Stimulated activated naive B cell treated with anti-CD40 and anti-IgM and Interleukin-4, amounts not matched to agents 10 μg/mL and 1 μg/mL and 100 μg/mL, for 72 hours (primary cell): ENCODE measurements at regions not wholly inside any gene's neighbourhood (a gene's known extent, or its start where the extent isn't known, plus 50 kb on each side); places are given as distances from the start of the nearest gene placed in this dataset.

Experiments
- ATAC-seq, 2 donors: fragments of 150-1000 bp; cut with Tn5 transposase; replicated peaks; 2 replicates each; pipeline ENCODE4 v1.10.0; 2021; ENCODE audit warnings: moderate library complexity in 1 of 2
- DNase-seq: peaks from one replicate; pipeline ENCODE4 v3.0.0; 2021
- H3K27ac Mint-ChIP-seq: one replicate; pipeline ENCODE4 v1.8.0; 2022; ENCODE audit warnings: mild to moderate bottlenecking, mixed read lengths
- H3K27me3 Mint-ChIP-seq, 2 donors: one replicate each; pipeline ENCODE4 v1.8.0; 2022; ENCODE audit warnings: mixed read lengths in 2 of 2
- H3K36me3 Mint-ChIP-seq, 2 donors: one replicate each; pipeline ENCODE4 v1.8.0; 2022; ENCODE audit warnings: mixed read lengths in 2 of 2, mild to moderate bottlenecking in 1 of 2
- H3K4me1 Mint-ChIP-seq, 2 donors: one replicate each; pipeline ENCODE4 v1.8.0; 2022; ENCODE audit warnings: mixed read lengths in 2 of 2, mild to moderate bottlenecking in 1 of 2
- H3K4me3 Mint-ChIP-seq, 2 donors: one replicate each; pipeline ENCODE4 v1.8.0; 2022; ENCODE audit warnings: mild to moderate bottlenecking in 2 of 2, mixed read lengths in 2 of 2, moderate library complexity in 1 of 2
- H3K9me3 Mint-ChIP-seq, 2 donors: one replicate each; pipeline ENCODE4 v1.8.0; 2022; ENCODE audit warnings: mixed read lengths in 2 of 2, mild to moderate bottlenecking in 1 of 2

DNA sequence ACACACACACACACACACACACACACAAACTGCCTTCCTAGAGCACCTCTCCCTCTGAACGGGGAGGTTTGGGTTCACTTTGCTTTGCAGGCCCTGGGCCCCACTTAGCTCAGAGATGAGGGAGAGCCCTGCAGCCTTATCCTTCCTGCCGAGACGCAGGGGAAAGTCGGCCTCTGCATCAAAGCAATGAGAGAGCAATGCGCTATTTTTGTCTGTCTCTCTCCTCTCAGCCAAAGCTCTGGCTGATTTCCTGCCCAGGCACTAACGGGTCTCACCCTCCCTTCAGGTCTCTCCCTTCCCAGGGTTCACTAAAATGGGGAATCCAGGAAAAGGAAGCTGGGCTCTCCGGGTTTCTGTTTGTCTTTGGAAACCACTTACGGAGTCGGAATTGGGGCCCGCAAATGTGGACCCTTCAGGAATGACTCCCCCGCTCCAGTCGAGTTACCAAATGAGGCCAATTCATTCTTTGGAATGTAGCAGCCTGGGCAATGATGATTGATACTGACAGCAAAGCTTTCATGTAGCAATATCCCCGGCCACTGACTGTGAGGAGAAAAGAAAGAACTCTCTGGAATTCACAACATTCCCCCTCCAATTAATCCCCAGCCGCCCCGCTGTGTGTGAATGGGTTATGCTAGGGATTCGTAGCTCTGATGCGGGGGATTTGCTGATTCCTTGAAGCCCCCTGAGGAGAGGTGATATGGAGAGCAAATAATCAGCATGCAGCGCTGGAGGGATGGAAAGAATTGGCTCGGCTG is 61.5 kb upstream of the WLS start:
- Mint-ChIP-seq H3K9me3 (peaks cover 0 to 2% of the 10 kb centered on the region in 2 donors), H3K4me1 (peaks cover 0 to 4% of the 10 kb centered on the region in 2 donors), H3K27me3 (peaks cover 11% of the 10 kb centered on the region in 2 donors), H3K36me3 (no peaks in the 10 kb centered on the region), H3K27ac (no peak overlapping the region), H3K4me3 (no peak overlapping the region)
- ATAC-seq (no peak), DNase-seq (no peak)

- Mint-ChIP-seq H3K27ac (no peak overlapping the region), H3K4me3 (no peak overlapping the region), H3K27me3 (peaks cover 11% of the 10 kb centered on the region in 2 donors), H3K9me3 (peaks cover 0 to 2% of the 10 kb centered on the region in 2 donors), H3K36me3 (no peaks in the 10 kb centered on the region), H3K4me1 (peaks cover 0 to 4% of the 10 kb centered on the region in 2 donors)
- ATAC-seq, result no peak
- DNase-seq, result no peak
These were observed 60.8 kb upstream of the WLS start for GRCh38 chr1:68293122-68293521.

DNA sequence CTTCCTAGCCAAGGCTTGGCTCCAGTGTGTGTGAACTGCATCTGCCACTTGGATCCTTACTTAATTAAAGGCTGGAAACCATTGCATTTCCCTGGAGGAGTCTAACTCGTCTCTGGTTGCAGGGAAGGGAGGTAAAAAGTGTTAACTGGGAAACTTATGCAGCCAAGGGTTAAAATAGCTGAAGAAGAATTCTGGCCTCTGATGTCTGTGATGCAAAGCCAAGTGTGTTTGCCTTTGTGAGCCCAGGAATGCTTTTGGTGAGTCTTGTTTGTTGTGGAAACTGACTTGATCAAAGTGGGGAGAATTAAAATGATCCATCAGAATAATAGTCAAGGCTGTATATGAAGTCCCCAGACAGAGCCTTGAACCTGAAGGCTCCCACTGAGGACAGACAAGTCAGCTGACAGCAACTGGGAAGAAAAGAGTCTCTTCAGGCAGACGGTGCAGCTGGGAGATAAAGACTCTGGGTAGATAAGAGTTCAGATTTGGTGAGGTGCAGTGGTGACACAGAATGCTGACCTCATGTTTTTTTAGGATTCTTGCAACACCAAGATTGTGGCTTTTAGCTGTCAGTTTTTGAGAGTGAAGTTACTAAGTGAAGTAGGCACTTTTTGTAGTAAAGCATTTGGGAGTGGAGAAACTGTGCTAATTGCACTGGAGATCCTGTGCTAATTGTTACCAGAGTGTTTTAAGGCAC is 59.5 kb upstream of the WLS start:
- peaks cover 11% of the 10 kb centered on the region in 2 donors for H3K27me3 Mint-ChIP-seq
- peaks cover 0 to 2% of the 10 kb centered on the region in 2 donors for H3K9me3 Mint-ChIP-seq
- H3K4me1 Mint-ChIP-seq, result peaks cover 0 to 4% of the 10 kb centered on the region in 2 donors
- DNase-seq, result no peak
- H3K27ac Mint-ChIP-seq, result no peak overlapping the region
- no peak for ATAC-seq
- H3K36me3 Mint-ChIP-seq, result no peaks in the 10 kb centered on the region
- no peak overlapping the region for H3K4me3 Mint-ChIP-seq

DNA sequence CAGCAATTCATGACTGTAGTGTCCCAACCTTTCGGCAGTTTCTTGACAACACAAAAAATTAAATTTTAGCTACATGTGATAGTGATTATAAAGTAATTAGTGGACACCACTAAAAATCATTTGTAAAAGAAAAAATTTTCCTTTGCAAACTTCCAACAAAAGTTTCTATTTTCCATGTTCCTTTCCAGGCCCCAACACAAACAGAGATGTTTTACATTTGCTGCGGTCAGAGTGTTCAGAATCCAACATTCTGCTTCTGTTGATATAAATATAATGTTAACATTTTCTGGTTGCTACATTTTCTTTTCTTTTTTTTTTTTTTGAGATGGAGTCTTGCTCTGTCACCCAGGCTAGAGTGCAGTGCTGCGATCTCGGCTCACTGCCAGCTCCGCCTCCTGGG is 54.9 kb upstream of the WLS start:
- no peaks in the 10 kb centered on the region for H3K4me1 Mint-ChIP-seq
- H3K36me3 Mint-ChIP-seq, result no peaks in the 10 kb centered on the region
- no peak overlapping the region for H3K4me3 Mint-ChIP-seq
- ATAC-seq (no peak), DNase-seq (no peak)
- peaks cover 3 to 4% of the 10 kb centered on the region in 2 donors for H3K27me3 Mint-ChIP-seq
- H3K27ac Mint-ChIP-seq, result no peak overlapping the region
- peaks cover 0 to 1% of the 10 kb centered on the region in 2 donors for H3K9me3 Mint-ChIP-seq

DNA sequence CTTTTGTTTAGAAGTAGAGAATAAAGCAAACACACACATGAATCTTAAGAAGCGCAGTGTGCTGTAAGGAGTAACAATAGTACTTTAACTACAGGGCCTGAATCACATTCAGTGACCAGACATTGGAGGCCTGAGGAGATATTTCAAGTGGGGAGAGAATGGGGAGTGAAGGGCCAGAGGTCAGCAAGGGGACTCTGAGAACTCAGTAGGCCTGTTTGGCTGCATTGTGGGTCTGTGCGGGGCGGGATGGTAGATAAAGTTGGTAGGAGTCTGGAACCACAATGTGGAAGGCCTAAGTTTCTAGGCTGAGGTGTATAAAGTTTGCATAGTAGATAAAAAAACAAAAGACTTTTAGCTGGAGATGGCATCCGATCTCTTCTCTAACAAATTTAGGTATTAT is 52.7 kb upstream of the WLS start:
- peaks cover 8 to 9% of the 10 kb centered on the region in 2 donors for H3K27me3 Mint-ChIP-seq
- no peak overlapping the region for H3K27ac Mint-ChIP-seq
- DNase-seq (no peak), ATAC-seq (no peak)
- H3K4me1 Mint-ChIP-seq, result no peaks in the 10 kb centered on the region
- H3K9me3 Mint-ChIP-seq, result peaks cover 0 to 3% of the 10 kb centered on the region in 2 donors
- no peaks in the 10 kb centered on the region for H3K36me3 Mint-ChIP-seq
- no peak overlapping the region for H3K4me3 Mint-ChIP-seq

DNA sequence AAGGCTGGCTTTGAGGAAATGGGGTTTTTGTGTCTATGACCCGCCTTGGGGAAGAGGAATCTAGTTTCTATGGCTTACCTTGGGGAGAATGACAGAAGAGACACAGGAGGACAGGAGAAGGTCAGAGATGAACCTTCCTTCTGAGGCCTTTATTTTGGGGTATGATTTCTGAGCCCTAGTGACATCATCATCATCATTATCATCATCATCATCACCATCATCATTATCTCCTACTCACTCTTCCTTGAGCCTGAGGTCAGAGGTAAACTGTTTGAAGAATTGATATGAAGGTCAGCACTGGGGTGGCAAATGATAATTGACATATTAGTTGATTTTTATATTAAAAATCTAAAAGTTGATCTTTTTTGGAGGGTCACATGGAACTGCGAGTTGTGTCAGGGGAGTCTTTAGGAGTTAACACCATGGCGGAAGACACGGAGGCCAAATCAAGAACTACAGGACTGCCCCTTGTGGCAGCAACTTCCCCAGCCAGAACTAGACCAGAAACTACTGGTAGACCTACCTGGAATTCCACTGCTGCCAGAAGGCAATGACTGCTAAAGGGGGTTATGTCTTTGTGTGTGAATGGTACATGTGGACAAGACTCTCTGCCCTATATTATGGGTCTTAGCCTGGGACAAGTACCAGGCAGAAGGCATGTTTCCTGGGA is 49.8 kb upstream of the WLS start:
- DNase-seq (no peak), ATAC-seq (no peak)
- Mint-ChIP-seq H3K27ac (no peak overlapping the region), H3K36me3 (no peaks in the 10 kb centered on the region), H3K9me3 (peaks cover 0 to 3% of the 10 kb centered on the region in 2 donors), H3K4me3 (no peak overlapping the region), H3K4me1 (no peaks in the 10 kb centered on the region), H3K27me3 (peaks cover 8 to 9% of the 10 kb centered on the region in 2 donors)
